Thoracic aorta (tissue), 2 donors: ENCODE measurements at regions not wholly inside any gene's neighbourhood (a gene's known extent, or its start where the extent isn't known, plus 50 kb on each side); places are given as distances from the start of the nearest gene placed in this dataset.

Experiments
- ATAC-seq: fragments of 150-250 bp; one replicate; pipeline ENCODE4 v1.8.0; 2017; ENCODE audit warnings: low read depth; ENCODE audit not compliant: insufficient number of reproducible peaks, low FRiP score
- DNase-seq: peaks from one replicate; pipeline ENCODE4 v3.0.0-alpha.2; 2020; ENCODE audit warnings: low spot score
- H3K27ac ChIP-seq, 2 donors: fragments of 200-600 bp; sonication (generic); 1 replicate in 1 of 2; 2 replicates in 1 of 2; pipeline ENCODE4 v1.5.1; 2016; ENCODE audit warnings: mild to moderate bottlenecking in 2 of 2, moderate library complexity in 2 of 2
- H3K27me3 ChIP-seq: fragments of 200-600 bp; sonication (generic); replicated peaks from 2 replicates; pipeline ENCODE4 v1.6.0; 2016; ENCODE audit warnings: mild to moderate bottlenecking; ENCODE audit not compliant: insufficient read depth
- H3K36me3 ChIP-seq: fragments of 200-600 bp; sonication (generic); one replicate; pipeline ENCODE4 v1.5.1; 2016
- H3K4me1 ChIP-seq, 2 donors: fragments of 200-600 bp; sonication (generic); 1 replicate in 1 of 2; 2 replicates in 1 of 2; pipeline versions ENCODE4 v1.5.1 to v1.6.0; 2016; ENCODE audit warnings: low read depth in 2 of 2, mild to moderate bottlenecking in 1 of 2; ENCODE audit not compliant: control insufficient read depth in 1 of 2
- H3K4me3 ChIP-seq: fragments of 200-600 bp; sonication (generic); 2 replicates; pipeline ENCODE4 v1.5.1; 2016; ENCODE audit warnings: mild to moderate bottlenecking
- H3K9me3 ChIP-seq: fragments of 200-600 bp; sonication (generic); 2 replicates; pipeline ENCODE4 v1.5.1; 2016
- CTCF ChIP-seq: fragments of 200-600 bp; sonication (generic); IDR thresholded peaks from one replicate; pipeline ENCODE4 v1.5.1; 2019; ENCODE audit warnings: antibody characterized with exemption

DNA sequence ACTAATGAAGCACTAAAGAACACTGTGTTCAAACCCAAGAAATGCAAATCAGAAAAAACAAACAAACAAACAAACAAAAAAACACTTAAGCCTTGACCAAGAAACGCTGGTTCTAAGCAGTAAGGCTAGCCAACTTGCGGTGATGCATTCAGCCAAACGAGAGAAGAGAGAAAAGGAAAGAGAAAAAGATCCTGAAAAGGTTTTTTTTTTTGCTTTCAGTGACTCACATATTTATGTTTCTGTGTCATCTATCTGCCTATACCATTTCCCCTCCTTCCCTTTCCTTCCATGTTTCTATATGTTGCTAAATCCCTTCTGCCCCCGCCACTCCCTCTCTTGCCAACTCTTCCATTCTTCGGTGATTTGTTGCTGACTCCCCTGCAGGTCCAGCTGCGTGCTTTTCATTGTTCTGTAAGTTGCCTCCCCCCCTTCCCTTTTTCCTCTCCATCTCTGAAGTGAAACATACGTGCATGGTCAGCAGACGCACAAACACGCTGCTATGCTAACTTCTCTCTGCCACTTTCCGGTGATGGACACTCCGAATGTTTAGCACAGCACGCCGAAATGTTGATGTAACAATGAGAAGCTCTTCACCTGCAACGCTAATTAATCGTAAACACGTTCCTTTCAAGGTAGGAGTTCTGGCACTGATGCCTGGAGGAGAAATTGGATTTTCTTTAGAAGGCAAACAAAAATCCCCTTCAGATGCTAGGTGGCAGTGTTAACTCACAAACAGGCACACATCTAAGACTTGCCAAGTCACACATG, 154.4 kb downstream of the TUSC7 start:
- no peak for DNase-seq

GRCh38 chr3:116864590-116864927, 155.0 kb downstream of the TUSC7 start:
- DNase-seq (no peak), ATAC-seq (no peak)
- Histone ChIP-seq H3K36me3 (no peaks in the 10 kb centered on the region), H3K4me1 (no peaks in the 10 kb centered on the region), H3K27me3 (no peaks in the 10 kb centered on the region), H3K27ac (no peak overlapping the region), H3K9me3 (no peaks in the 10 kb centered on the region), H3K4me3 (peak overlapping the region; percentile 68)
- no peak for TF ChIP-seq CTCF

More for the DNA sequence above, 154.4 kb downstream of the TUSC7 start:
- Histone ChIP-seq H3K36me3 (no peaks in the 10 kb centered on the region), H3K27ac (no peak overlapping the region), H3K4me1 (no peaks in the 10 kb centered on the region), H3K27me3 (no peaks in the 10 kb centered on the region), H3K9me3 (no peaks in the 10 kb centered on the region), H3K4me3 (peak overlapping the region; percentile 68)
- TF ChIP-seq CTCF: peak; percentile 53
- ATAC-seq: no peak

GRCh38 chr3:116870379-116870778, 160.8 kb downstream of the TUSC7 start:
- H3K4me3 ChIP-seq: no peak overlapping the region
- DNase-seq: no peak
- H3K27me3 ChIP-seq: no peaks in the 10 kb centered on the region
- no peaks in the 10 kb centered on the region for H3K36me3 ChIP-seq
- no peaks in the 10 kb centered on the region for H3K9me3 ChIP-seq
- no peak for ATAC-seq
- H3K27ac ChIP-seq: no peak overlapping the region
- H3K4me1 ChIP-seq: no peaks in the 10 kb centered on the region
- no peak for TF ChIP-seq CTCF

- TF ChIP-seq CTCF: no peak
- Histone ChIP-seq H3K4me3 (no peak overlapping the region), H3K9me3 (no peaks in the 10 kb centered on the region), H3K27me3 (no peaks in the 10 kb centered on the region), H3K36me3 (no peaks in the 10 kb centered on the region), H3K4me1 (no peaks in the 10 kb centered on the region), H3K27ac (no peak overlapping the region)
- DNase-seq (no peak), ATAC-seq (no peak)
These were observed 162.3 kb downstream of the TUSC7 start for GRCh38 chr3:116871905-116872304.

- Histone ChIP-seq H3K36me3 (no peaks in the 10 kb centered on the region), H3K27me3 (no peaks in the 10 kb centered on the region), H3K9me3 (no peaks in the 10 kb centered on the region), H3K4me3 (no peak overlapping the region), H3K27ac (no peak overlapping the region), H3K4me1 (no peaks in the 10 kb centered on the region)
- ATAC-seq (no peak), DNase-seq (no peak)
- TF ChIP-seq CTCF: no peak
These were observed 163.1 kb downstream of the TUSC7 start for GRCh38 chr3:116872688-116873087.
